Umbilical cord (tissue), 1 donor: ENCODE measurements at regions not wholly inside any gene's neighbourhood (a gene's known extent, or its start where the extent isn't known, plus 50 kb on each side); places are given as distances from the start of the nearest gene placed in this dataset.

Source experiments
- DNase-seq: peaks from one replicate; pipeline ENCODE4 v3.0.0-alpha.2; 2015; ENCODE audit warnings: low spot score

GRCh38 chr4:100804576-100805360 is 286.9 kb upstream of the EMCN start:
- DNase-seq = no peak

DNA sequence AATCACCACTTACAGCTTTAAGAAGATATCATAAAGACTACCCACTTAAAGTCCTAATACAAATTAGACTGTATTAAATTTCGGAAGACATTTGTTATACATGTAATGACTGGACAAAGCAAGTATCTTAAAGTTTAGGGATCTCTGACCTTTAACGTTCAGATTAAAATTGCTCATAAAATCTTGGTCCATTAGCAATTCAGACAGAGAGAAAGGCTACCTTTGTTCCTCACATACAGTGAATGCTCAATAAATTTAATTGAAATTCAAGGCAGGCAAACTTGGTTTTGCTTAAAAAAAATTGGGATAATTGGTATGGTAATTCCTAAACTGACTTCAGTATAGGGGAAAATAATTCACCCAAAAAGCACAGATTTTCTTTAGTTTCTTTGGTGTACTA is 285.9 kb upstream of the EMCN start:
- no peak for DNase-seq

- no peak for DNase-seq
Measured at GRCh38 chr4:100799761-100800539, 282.1 kb upstream of the EMCN start.

DNA sequence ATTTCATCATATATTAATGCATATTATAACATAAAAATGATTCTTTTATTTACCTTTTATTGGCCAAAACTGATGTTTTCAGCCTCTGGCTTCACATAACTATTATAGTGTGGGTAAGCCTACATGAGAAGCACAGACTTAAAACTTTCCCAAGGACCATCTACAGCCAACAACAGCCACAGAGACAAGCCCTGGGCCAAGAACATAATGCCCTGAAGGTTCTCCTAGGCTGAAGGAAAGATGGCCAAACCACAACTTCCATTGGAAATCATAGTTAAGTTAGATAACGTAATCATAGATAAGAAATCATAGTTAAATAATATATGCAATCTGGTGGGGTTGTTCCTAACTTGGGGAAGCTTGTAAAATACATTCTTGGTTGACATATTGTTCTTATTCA is 280.0 kb upstream of the EMCN start:
- DNase-seq = no peak

DNA sequence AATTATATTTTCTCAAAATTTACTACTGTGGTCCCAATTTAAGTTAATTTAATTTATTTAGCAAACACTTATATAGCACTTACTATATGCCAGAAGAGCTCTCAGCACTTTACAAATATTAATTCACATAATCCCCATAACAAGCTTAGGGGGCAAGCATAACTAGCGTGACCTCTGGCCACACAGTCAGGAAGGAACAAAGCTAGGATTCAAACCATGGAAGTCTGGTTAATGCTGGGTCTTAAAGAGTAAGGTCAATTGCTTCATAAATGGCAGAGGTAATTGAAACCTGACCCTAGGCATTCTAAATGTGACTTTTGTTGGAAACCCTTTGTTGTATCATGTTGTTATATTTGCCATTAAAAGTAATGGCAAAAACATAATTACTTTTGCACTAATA is 279.5 kb upstream of the EMCN start:
- no peak for DNase-seq

GRCh38 chr4:100796332-100796731 is 278.5 kb upstream of the EMCN start:
- DNase-seq = no peak

- DNase-seq = no peak
Measured at GRCh38 chr4:100795581-100795980, 277.8 kb upstream of the EMCN start.

DNA sequence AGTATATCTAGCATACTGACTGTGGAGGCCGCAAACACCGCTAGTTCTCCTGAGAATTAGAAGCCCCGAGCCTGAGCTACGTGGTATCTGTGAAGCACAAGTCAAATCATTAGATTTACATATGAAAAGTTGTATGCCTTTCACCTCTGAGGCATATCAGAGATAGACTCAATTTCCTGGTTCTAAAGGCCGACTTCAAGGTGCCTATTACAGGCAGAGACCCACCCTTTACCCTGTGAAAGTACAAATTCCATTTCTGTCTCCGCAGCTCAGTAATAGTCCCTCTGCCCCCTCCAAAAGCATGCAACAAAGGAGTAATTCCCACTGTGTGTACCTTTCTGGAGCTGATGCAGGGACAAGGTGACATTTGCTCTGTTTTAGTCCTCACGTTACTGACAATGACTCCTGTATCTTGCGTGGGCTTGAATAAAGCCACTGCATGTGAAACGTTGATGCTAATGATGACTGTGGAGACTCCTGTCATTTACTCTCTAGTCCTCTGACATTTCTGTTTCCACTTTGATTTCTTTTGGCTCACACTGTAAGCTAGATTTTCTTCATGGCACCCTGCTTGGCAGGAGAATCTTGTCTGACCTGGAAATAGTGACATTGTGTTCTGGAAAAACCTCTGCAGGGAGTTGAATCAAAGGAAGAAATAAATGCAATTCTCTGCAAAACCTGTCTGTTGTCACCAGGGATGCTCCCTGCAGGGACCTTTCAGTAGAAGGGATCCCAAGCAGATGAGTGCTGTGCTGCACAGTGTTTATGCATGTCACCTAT is 273.2 kb upstream of the EMCN start:
- DNase-seq = no peak

DNA sequence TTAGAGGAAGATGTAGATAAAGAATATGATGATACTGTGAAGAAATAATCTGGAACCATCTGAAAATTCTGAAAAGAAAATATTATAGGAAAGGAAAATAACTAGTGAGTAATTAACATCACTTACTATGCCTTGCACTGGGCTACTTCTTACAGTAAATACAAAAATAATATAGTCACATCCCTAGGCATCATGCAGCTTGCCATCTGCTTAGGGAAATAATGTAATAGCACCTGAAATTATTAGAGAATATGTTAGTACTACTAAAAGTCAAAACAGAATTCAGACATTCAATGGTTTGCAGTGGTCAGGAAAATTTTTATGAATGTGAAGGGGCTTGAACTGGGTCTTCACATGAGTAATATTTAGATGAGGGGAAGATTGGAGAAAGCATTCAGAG is 272.2 kb upstream of the EMCN start:
- DNase-seq = no peak

DNA sequence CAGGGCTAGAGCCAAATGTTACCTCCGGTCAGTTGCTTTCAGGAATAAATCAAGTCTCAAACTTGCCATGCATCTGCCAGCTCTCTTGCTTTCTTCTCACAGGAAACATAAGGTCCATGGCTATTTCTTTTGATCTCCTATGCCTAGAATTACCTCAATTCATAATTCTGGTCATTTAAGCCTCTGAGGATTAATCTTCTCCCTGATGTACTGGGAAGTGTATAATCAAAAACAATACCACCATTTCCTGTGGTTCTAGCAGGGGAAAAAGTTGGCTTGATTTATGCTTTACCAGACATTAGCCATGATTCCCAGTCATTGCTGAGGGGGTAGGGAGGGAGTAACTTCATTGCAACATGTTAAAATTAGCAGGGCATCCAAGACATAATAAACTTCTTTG is 268.7 kb upstream of the EMCN start:
- DNase-seq = no peak

GRCh38 chr4:100782356-100782755 is 264.5 kb upstream of the EMCN start:
- no peak for DNase-seq

DNA sequence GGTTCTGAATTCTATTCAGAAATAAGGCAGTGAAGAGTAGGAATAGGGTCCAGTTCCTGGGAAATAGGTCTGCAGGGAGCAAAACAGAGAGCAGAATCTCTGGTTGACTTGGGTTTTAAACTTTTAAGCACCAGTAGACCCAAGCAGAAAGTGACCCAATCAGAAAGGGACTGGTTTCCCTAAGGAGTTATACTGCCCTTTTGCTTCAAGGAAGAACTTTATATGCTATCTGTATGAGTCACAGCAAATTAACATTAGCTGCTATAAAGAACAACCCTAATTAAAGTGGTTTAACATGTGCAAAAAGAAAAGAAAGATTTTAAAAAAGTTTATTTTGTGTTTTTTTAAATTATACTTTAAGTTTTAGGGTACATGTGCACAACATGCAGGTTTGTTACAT is 263.6 kb upstream of the EMCN start:
- DNase-seq = no peak

DNA sequence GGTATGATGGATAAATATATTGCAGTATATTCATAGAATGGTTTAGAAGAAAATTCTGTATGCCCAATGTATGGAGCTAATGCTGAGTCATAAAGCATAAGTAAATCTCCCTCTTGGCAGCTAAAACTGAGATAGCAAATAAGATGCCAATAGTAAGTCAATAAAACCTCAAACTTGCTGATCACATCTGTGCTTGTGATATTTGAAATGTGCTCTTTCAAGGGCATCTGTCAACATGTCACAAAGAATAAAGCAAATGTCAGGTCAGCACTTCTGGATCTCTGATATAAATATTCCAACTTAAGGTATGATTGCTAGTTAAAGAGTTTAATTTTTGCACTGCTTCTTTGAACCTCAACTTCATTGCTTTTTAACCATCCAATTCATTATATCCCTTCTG is 262.3 kb upstream of the EMCN start:
- no peak for DNase-seq

GRCh38 chr4:100778431-100778830 is 260.6 kb upstream of the EMCN start:
- no peak for DNase-seq

- DNase-seq = no peak
Measured at GRCh38 chr4:100762738-100763137, 244.9 kb upstream of the EMCN start.

DNA sequence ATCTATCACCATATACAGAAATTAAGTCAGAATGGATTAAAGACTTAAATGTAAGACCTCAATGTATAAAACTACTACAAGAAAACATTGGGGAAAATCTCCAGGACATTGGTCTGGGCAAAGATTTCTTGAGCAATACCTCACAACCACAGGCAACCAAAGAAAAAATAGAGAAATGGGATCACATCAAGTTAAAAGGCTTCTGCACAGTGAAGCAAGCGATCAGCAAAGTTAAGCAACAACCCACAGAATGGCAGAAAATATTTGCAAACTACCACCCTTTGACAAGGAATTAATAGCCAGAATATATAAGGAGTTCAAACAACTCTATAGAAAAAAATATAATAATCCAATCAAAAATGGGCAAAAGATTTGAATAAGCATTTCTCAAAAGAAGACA is 236.9 kb upstream of the EMCN start:
- DNase-seq = no peak

GRCh38 chr4:100746141-100746739 is 228.4 kb upstream of the EMCN start:
- DNase-seq = no peak

DNA sequence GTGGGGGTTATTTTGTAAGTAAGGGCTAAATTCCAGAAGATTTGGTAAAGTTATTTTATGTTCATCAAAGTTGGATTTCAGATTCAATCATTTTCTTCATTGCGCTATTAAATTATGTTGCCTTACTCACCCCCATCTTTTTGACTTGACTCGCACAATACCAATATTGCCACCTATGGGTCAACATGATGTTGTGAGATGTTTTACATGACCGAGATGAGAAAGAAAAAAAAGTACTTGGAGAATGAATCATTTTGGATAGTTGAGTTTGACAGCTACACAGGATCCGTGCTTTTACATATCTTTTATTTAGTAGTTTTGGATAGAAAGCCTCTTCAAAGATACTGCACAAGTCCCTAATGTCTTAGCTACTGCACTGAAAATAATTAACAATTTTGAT is 224.2 kb upstream of the EMCN start:
- DNase-seq = no peak

DNA sequence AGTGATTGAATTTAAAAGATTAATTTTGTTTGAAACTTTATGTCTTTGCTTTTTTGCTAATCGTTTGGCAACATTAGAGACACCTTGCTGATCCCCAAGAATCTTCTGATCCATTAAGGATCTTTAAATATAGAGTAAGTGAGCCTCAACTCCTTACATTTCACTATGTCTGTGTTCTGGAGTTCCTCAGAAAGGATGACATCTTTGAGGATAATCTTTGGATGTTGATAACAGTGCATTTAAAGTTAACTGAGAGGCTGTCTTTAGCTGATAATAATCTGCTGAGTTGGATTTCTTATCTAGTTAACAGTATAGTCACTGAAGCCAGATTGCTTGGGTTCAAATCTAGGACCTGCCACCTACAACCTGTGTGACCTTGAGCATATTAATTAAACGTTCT is 221.6 kb upstream of the EMCN start:
- peak; percentile 80 for DNase-seq

- peak; percentile 94 for DNase-seq
Measured at GRCh38 chr4:100738196-100739165, 220.7 kb upstream of the EMCN start.
